Skeletal muscle tissue (tissue), 3 donors: ENCODE measurements at regions not wholly inside any gene's neighbourhood (a gene's known extent, or its start where the extent isn't known, plus 50 kb on each side); places are given as distances from the start of the nearest gene placed in this dataset.

Experiments used
- H3K27ac ChIP-seq: one replicate; pipeline ENCODE4 v1.7.0; 2013; ENCODE audit warnings: mild to moderate bottlenecking, low read depth, low read length, inconsistent platforms
- H3K27me3 ChIP-seq, 3 donors: one replicate each; pipeline ENCODE4 v1.7.0; 2013; ENCODE audit warnings: low read length in 3 of 3; ENCODE audit not compliant: control insufficient read depth in 3 of 3, insufficient read depth in 3 of 3
- H3K36me3 ChIP-seq, 3 donors: one replicate each; pipeline ENCODE4 v1.7.0; 2013; ENCODE audit warnings: low read length in 3 of 3; ENCODE audit not compliant: control insufficient read depth in 3 of 3, insufficient read depth in 3 of 3
- H3K4me1 ChIP-seq, 3 donors: one replicate each; pipeline ENCODE4 v1.7.0; 2013; ENCODE audit warnings: low read length in 3 of 3, mild to moderate bottlenecking in 3 of 3; ENCODE audit not compliant: control insufficient read depth in 3 of 3, insufficient read depth in 3 of 3
- H3K4me3 ChIP-seq, 3 donors: one replicate each; pipeline ENCODE4 v1.7.0; 2013; ENCODE audit warnings: low read length in 3 of 3
- H3K9ac ChIP-seq, 3 donors: one replicate each; pipeline ENCODE4 v1.7.0; 2013; ENCODE audit warnings: low read length in 3 of 3, mild to moderate bottlenecking in 3 of 3, moderate library complexity in 2 of 3, low read depth in 1 of 3
- H3K9me3 ChIP-seq, 3 donors: one replicate each; pipeline ENCODE4 v1.7.0; 2013; ENCODE audit warnings: low read length in 3 of 3; ENCODE audit not compliant: control insufficient read depth in 3 of 3
- donor health status: Osteomylitis.

- Histone ChIP-seq H3K9me3 (no peaks in the 10 kb centered on the region), H3K4me3 (no peak overlapping the region), H3K4me1 (peaks cover 0 to 9% (median 0%) of the 10 kb centered on the region in 3 donors), H3K9ac (no peak overlapping the region), H3K36me3 (no peaks in the 10 kb centered on the region), H3K27me3 (no peaks in the 10 kb centered on the region), H3K27ac (no peak overlapping the region)
These were observed 77.3 kb upstream of the ATP2B2 start for GRCh38 chr3:10582733-10583132.

- Histone ChIP-seq H3K27me3 (no peaks in the 10 kb centered on the region), H3K9me3 (no peaks in the 10 kb centered on the region), H3K4me3 (no peak overlapping the region), H3K27ac (no peak overlapping the region), H3K9ac (no peak overlapping the region), H3K36me3 (no peaks in the 10 kb centered on the region), H3K4me1 (peaks cover 0 to 9% (median 0%) of the 10 kb centered on the region in 3 donors)
These were observed 78.7 kb upstream of the ATP2B2 start for GRCh38 chr3:10583798-10584708.

- Histone ChIP-seq H3K4me3 (no peak overlapping the region), H3K4me1 (peaks cover 0 to 9% (median 0%) of the 10 kb centered on the region in 3 donors), H3K9me3 (no peaks in the 10 kb centered on the region), H3K27me3 (no peaks in the 10 kb centered on the region), H3K9ac (no peak overlapping the region), H3K27ac (no peak overlapping the region), H3K36me3 (no peaks in the 10 kb centered on the region)
These were observed 80.6 kb upstream of the ATP2B2 start for GRCh38 chr3:10585945-10586344.

- Histone ChIP-seq H3K27ac (no peak overlapping the region), H3K9me3 (no peaks in the 10 kb centered on the region), H3K27me3 (peaks cover 0 to 4% (median 0%) of the 10 kb centered on the region in 3 donors), H3K9ac (no peak overlapping the region), H3K4me1 (no peaks in the 10 kb centered on the region), H3K4me3 (no peak overlapping the region), H3K36me3 (no peaks in the 10 kb centered on the region)
These were observed 89.5 kb upstream of the ATP2B2 start for GRCh38 chr3:10594915-10595314.

- Histone ChIP-seq H3K27ac (no peak overlapping the region), H3K9me3 (no peaks in the 10 kb centered on the region), H3K9ac (no peak overlapping the region), H3K4me3 (no peak overlapping the region), H3K36me3 (no peaks in the 10 kb centered on the region), H3K27me3 (peaks cover 0 to 4% (median 2%) of the 10 kb centered on the region in 3 donors), H3K4me1 (peaks cover 4 to 7% (median 6%) of the 10 kb centered on the region in 3 donors)
These were observed 91.5 kb upstream of the ATP2B2 start for GRCh38 chr3:10596746-10597448.

GRCh38 chr3:10597733-10598132 lies 92.3 kb upstream of the ATP2B2 start:
- H3K9me3 ChIP-seq = no peaks in the 10 kb centered on the region
- no peak overlapping the region for H3K27ac ChIP-seq
- H3K27me3 ChIP-seq = peaks cover 0 to 4% (median 2%) of the 10 kb centered on the region in 3 donors
- no peaks in the 10 kb centered on the region for H3K36me3 ChIP-seq
- H3K4me1 ChIP-seq = peaks cover 4 to 7% (median 6%) of the 10 kb centered on the region in 3 donors
- H3K4me3 ChIP-seq = no peak overlapping the region
- H3K9ac ChIP-seq = no peak overlapping the region

GRCh38 chr3:10599017-10599416 lies 93.6 kb upstream of the ATP2B2 start:
- H3K27me3 ChIP-seq = peaks cover 0 to 4% (median 2%) of the 10 kb centered on the region in 3 donors
- peaks cover 4 to 7% (median 6%) of the 10 kb centered on the region in 3 donors for H3K4me1 ChIP-seq
- H3K9me3 ChIP-seq = no peaks in the 10 kb centered on the region
- no peaks in the 10 kb centered on the region for H3K36me3 ChIP-seq
- H3K27ac ChIP-seq = no peak overlapping the region
- H3K9ac ChIP-seq = no peak overlapping the region
- H3K4me3 ChIP-seq = no peak overlapping the region

- Histone ChIP-seq H3K9ac (no peak overlapping the region), H3K27me3 (peaks cover 0 to 4% (median 2%) of the 10 kb centered on the region in 3 donors)
These were observed 94.1 kb upstream of the ATP2B2 start for GRCh38 chr3:10599444-10599843.

GRCh38 chr3:10600296-10600714 lies 94.9 kb upstream of the ATP2B2 start:
- Histone ChIP-seq H3K27me3 (peaks cover 0 to 4% (median 4%) of the 10 kb centered on the region in 3 donors), H3K9ac (no peak overlapping the region), H3K9me3 (no peaks in the 10 kb centered on the region), H3K36me3 (no peaks in the 10 kb centered on the region), H3K27ac (no peak overlapping the region), H3K4me1 (peaks cover 4 to 7% (median 6%) of the 10 kb centered on the region in 3 donors), H3K4me3 (no peak overlapping the region)

More at GRCh38 chr3:10599444-10599843, 94.1 kb upstream of the ATP2B2 start:
- H3K4me3 ChIP-seq = no peak overlapping the region
- H3K36me3 ChIP-seq = no peaks in the 10 kb centered on the region
- no peaks in the 10 kb centered on the region for H3K9me3 ChIP-seq
- peaks cover 4 to 7% (median 6%) of the 10 kb centered on the region in 3 donors for H3K4me1 ChIP-seq
- no peak overlapping the region for H3K27ac ChIP-seq

GRCh38 chr3:10600726-10601125 lies 95.3 kb upstream of the ATP2B2 start:
- Histone ChIP-seq H3K36me3 (no peaks in the 10 kb centered on the region), H3K4me1 (peaks cover 4 to 7% (median 6%) of the 10 kb centered on the region in 3 donors), H3K9ac (no peak overlapping the region), H3K9me3 (no peaks in the 10 kb centered on the region), H3K27ac (no peak overlapping the region), H3K27me3 (peaks cover 0 to 4% (median 4%) of the 10 kb centered on the region in 3 donors), H3K4me3 (no peak overlapping the region)
